ENCODE measurements at regions not wholly inside any gene's neighbourhood (a gene's known extent, or its start where the extent isn't known, plus 50 kb on each side); places are given as distances from the start of the nearest gene placed in this dataset.

- TF ChIP-seq, protein P1, sequence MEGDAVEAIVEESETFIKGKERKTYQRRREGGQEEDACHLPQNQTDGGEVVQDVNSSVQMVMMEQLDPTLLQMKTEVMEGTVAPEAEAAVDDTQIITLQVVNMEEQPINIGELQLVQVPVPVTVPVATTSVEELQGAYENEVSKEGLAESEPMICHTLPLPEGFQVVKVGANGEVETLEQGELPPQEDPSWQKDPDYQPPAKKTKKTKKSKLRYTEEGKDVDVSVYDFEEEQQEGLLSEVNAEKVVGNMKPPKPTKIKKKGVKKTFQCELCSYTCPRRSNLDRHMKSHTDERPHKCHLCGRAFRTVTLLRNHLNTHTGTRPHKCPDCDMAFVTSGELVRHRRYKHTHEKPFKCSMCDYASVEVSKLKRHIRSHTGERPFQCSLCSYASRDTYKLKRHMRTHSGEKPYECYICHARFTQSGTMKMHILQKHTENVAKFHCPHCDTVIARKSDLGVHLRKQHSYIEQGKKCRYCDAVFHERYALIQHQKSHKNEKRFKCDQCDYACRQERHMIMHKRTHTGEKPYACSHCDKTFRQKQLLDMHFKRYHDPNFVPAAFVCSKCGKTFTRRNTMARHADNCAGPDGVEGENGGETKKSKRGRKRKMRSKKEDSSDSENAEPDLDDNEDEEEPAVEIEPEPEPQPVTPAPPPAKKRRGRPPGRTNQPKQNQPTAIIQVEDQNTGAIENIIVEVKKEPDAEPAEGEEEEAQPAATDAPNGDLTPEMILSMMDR (IDR thresholded peaks at IDR 0.05) = no peak
- TF ChIP-seq POLR2A (IDR thresholded peaks at IDR 0.05) = no peak
Observed at GRCh38 chr5:60323596-60323995, 376.4 kb downstream of the DEPDC1B start.
